Activated CD4-positive, alpha-beta memory T cell treated with anti-CD3 and anti-CD28 coated beads, Interleukin-2, amount 10 ng/mL, durations not matched to agents 7 days and 5 days (primary cell): ENCODE measurements at regions not wholly inside any gene's neighbourhood (a gene's known extent, or its start where the extent isn't known, plus 50 kb on each side); places are given as distances from the start of the nearest gene placed in this dataset.

Experiments used
- CTCF ChIA-PET: fragments of 350-600 bp; sonication (Branson Sonifier 250); formaldehyde crosslinking; loops from one replicate; lab custom pipeline; 2021; ENCODE audit warnings: antibody characterized with exemption, inconsistent platforms; lab: Charles Lee
- POLR2A ChIA-PET: fragments of 350-600 bp; sonication (Branson Sonifier 250); formaldehyde crosslinking; loops from one replicate; lab custom pipeline; 2021; ENCODE audit warnings: antibody characterized with exemption; lab: Charles Lee
- DNase-seq: peaks from one replicate; pipeline ENCODE4 v3.0.0-alpha.2; 2020
- H3K27ac Mint-ChIP-seq: one replicate; pipeline ENCODE4 v1.8.0; 2021; ENCODE audit warnings: mild to moderate bottlenecking, mixed read lengths
- H3K27me3 Mint-ChIP-seq: one replicate; pipeline ENCODE4 v1.8.0; 2021; ENCODE audit warnings: mixed read lengths
- H3K36me3 Mint-ChIP-seq: one replicate; pipeline ENCODE4 v1.8.0; 2021; ENCODE audit warnings: low read depth, mixed read lengths
- H3K4me1 Mint-ChIP-seq: one replicate; pipeline ENCODE4 v1.8.0; 2021; ENCODE audit warnings: mixed read lengths
- H3K4me3 Mint-ChIP-seq: one replicate; pipeline ENCODE4 v1.8.0; 2021; ENCODE audit warnings: mild to moderate bottlenecking, mixed read lengths
- H3K9me3 Mint-ChIP-seq: one replicate; pipeline ENCODE4 v1.8.0; 2021; ENCODE audit warnings: mixed read lengths

- H3K9me3 Mint-ChIP-seq, result no peaks in the 10 kb centered on the region
Measured at GRCh38 chr17:5635949-5636348, 51.6 kb upstream of the NLRP1 start.

GRCh38 chr17:5638596-5638995 lies 54.3 kb upstream of the NLRP1 start:
- Mint-ChIP-seq H3K4me1 (peaks cover 7% of the 10 kb centered on the region), H3K27me3 (peaks cover 27% of the 10 kb centered on the region), H3K36me3 (no peaks in the 10 kb centered on the region), H3K9me3 (no peaks in the 10 kb centered on the region), H3K27ac (no peak overlapping the region), H3K4me3 (no peak overlapping the region)
- ChIA-PET CTCF (interaction anchor here (1.1 kb wide), 1 partner anchor 10 kb away, joined by 3 read pairs; no protein-coding TSS in a partner anchor), POLR2A (no interaction called here)
- no peak for DNase-seq

More at GRCh38 chr17:5635949-5636348, 51.6 kb upstream of the NLRP1 start:
- Mint-ChIP-seq H3K36me3 (no peaks in the 10 kb centered on the region), H3K4me1 (peaks cover 7% of the 10 kb centered on the region), H3K27me3 (peaks cover 26% of the 10 kb centered on the region), H3K4me3 (no peak overlapping the region), H3K27ac (no peak overlapping the region)
- ChIA-PET CTCF (no interaction called here), POLR2A (no interaction called here)
- DNase-seq, result no peak

GRCh38 chr17:5640726-5641125 lies 56.4 kb upstream of the NLRP1 start:
- POLR2A ChIA-PET, result no interaction called here
- CTCF ChIA-PET, result no interaction called here
- Mint-ChIP-seq H3K27ac (no peak overlapping the region), H3K4me3 (no peak overlapping the region), H3K36me3 (no peaks in the 10 kb centered on the region), H3K27me3 (peaks cover 26% of the 10 kb centered on the region), H3K9me3 (no peaks in the 10 kb centered on the region), H3K4me1 (peaks cover 7% of the 10 kb centered on the region)
- no peak for DNase-seq

- POLR2A ChIA-PET, result interaction anchor here (0.7 kb wide), 1 partner anchor 495 kb away, joined by 3 read pairs; no protein-coding TSS in a partner anchor
- DNase-seq, result no peak
- H3K9me3 Mint-ChIP-seq, result no peaks in the 10 kb centered on the region
- H3K4me3 Mint-ChIP-seq, result no peak overlapping the region
- CTCF ChIA-PET, result no interaction called here
- no peaks in the 10 kb centered on the region for H3K36me3 Mint-ChIP-seq
- H3K4me1 Mint-ChIP-seq, result peaks cover 7% of the 10 kb centered on the region
- H3K27me3 Mint-ChIP-seq, result peaks cover 22% of the 10 kb centered on the region
- no peak overlapping the region for H3K27ac Mint-ChIP-seq
Measured at GRCh38 chr17:5642752-5643151, 58.4 kb upstream of the NLRP1 start.

GRCh38 chr17:5644065-5644464 lies 59.8 kb upstream of the NLRP1 start:
- POLR2A ChIA-PET, result no interaction called here

GRCh38 chr17:5651348-5651747 lies 67.0 kb upstream of the NLRP1 start:
- no peaks in the 10 kb centered on the region for H3K36me3 Mint-ChIP-seq
- no peak overlapping the region for H3K27ac Mint-ChIP-seq
- H3K27me3 Mint-ChIP-seq, result peaks cover 25% of the 10 kb centered on the region
- peaks cover 11% of the 10 kb centered on the region for H3K9me3 Mint-ChIP-seq
- CTCF ChIA-PET, result no interaction called here
- POLR2A ChIA-PET, result no interaction called here
- H3K4me1 Mint-ChIP-seq, result no peaks in the 10 kb centered on the region
- no peak for DNase-seq
- H3K4me3 Mint-ChIP-seq, result no peak overlapping the region

More at GRCh38 chr17:5644065-5644464, 59.8 kb upstream of the NLRP1 start:
- no peak for DNase-seq
- Mint-ChIP-seq H3K4me3 (no peak overlapping the region), H3K36me3 (no peaks in the 10 kb centered on the region), H3K4me1 (no peaks in the 10 kb centered on the region), H3K27ac (no peak overlapping the region), H3K9me3 (no peaks in the 10 kb centered on the region), H3K27me3 (peaks cover 21% of the 10 kb centered on the region)
- CTCF ChIA-PET, result no interaction called here

GRCh38 chr17:5661491-5662125 lies 77.3 kb upstream of the NLRP1 start:
- Mint-ChIP-seq H3K4me3 (no peak overlapping the region), H3K27ac (no peak overlapping the region), H3K4me1 (no peaks in the 10 kb centered on the region), H3K9me3 (no peaks in the 10 kb centered on the region), H3K27me3 (peaks cover 3% of the 10 kb centered on the region), H3K36me3 (no peaks in the 10 kb centered on the region)
- POLR2A ChIA-PET, result no interaction called here
- DNase-seq, result no peak
- CTCF ChIA-PET, result no interaction called here

- Mint-ChIP-seq H3K4me3 (no peak overlapping the region), H3K4me1 (no peaks in the 10 kb centered on the region), H3K9me3 (no peaks in the 10 kb centered on the region), H3K27ac (no peak overlapping the region), H3K36me3 (no peaks in the 10 kb centered on the region), H3K27me3 (peaks cover under 1% of the 10 kb centered on the region)
- CTCF ChIA-PET, result no interaction called here
- POLR2A ChIA-PET, result no interaction called here
- no peak for DNase-seq
Measured at GRCh38 chr17:5662409-5663085, 78.2 kb upstream of the NLRP1 start.

- ChIA-PET POLR2A (no interaction called here), CTCF (no interaction called here)
- Mint-ChIP-seq H3K36me3 (no peaks in the 10 kb centered on the region), H3K27ac (no peak overlapping the region), H3K4me1 (no peaks in the 10 kb centered on the region), H3K4me3 (no peak overlapping the region), H3K27me3 (peaks cover 6% of the 10 kb centered on the region), H3K9me3 (no peaks in the 10 kb centered on the region)
- DNase-seq, result no peak
Measured at GRCh38 chr17:5665164-5665563, 80.9 kb upstream of the NLRP1 start.

- CTCF ChIA-PET, result no interaction called here
- peaks cover 6% of the 10 kb centered on the region for H3K27me3 Mint-ChIP-seq
- no peaks in the 10 kb centered on the region for H3K4me1 Mint-ChIP-seq
- no peaks in the 10 kb centered on the region for H3K36me3 Mint-ChIP-seq
- no peak for DNase-seq
- H3K4me3 Mint-ChIP-seq, result no peak overlapping the region
- no peak overlapping the region for H3K27ac Mint-ChIP-seq
- POLR2A ChIA-PET, result no interaction called here
- H3K9me3 Mint-ChIP-seq, result no peaks in the 10 kb centered on the region
Measured at GRCh38 chr17:5667871-5668270, 83.6 kb upstream of the NLRP1 start.

GRCh38 chr17:5668557-5669138 lies 84.3 kb upstream of the NLRP1 start:
- Mint-ChIP-seq H3K9me3 (no peaks in the 10 kb centered on the region), H3K36me3 (no peaks in the 10 kb centered on the region), H3K27ac (no peak overlapping the region), H3K4me3 (no peak overlapping the region), H3K4me1 (no peaks in the 10 kb centered on the region), H3K27me3 (peaks cover 6% of the 10 kb centered on the region)
- POLR2A ChIA-PET, result no interaction called here
- no peak for DNase-seq
- CTCF ChIA-PET, result no interaction called here

- no peak for DNase-seq
- H3K4me1 Mint-ChIP-seq, result no peaks in the 10 kb centered on the region
- H3K27me3 Mint-ChIP-seq, result peaks cover 10% of the 10 kb centered on the region
- H3K36me3 Mint-ChIP-seq, result no peaks in the 10 kb centered on the region
- H3K9me3 Mint-ChIP-seq, result no peaks in the 10 kb centered on the region
- H3K4me3 Mint-ChIP-seq, result no peak overlapping the region
- H3K27ac Mint-ChIP-seq, result no peak overlapping the region
- ChIA-PET CTCF (no interaction called here), POLR2A (no interaction called here)
Measured at GRCh38 chr17:5669191-5669590, 84.9 kb upstream of the NLRP1 start.

GRCh38 chr17:5672141-5672540 lies 87.8 kb upstream of the NLRP1 start:
- Mint-ChIP-seq H3K9me3 (no peaks in the 10 kb centered on the region), H3K27ac (no peak overlapping the region), H3K36me3 (no peaks in the 10 kb centered on the region), H3K4me3 (no peak overlapping the region), H3K4me1 (no peaks in the 10 kb centered on the region), H3K27me3 (peaks cover 16% of the 10 kb centered on the region)
- CTCF ChIA-PET, result interaction anchor here (1.0 to 1.6 kb wide), 2 partner anchors 34 to 84 kb away, joined by 3 read pairs; no protein-coding TSS in a partner anchor
- POLR2A ChIA-PET, result no interaction called here
- no peak for DNase-seq
